ENCODE measurements at regions not wholly inside any gene's neighbourhood (a gene's known extent, or its start where the extent isn't known, plus 50 kb on each side); places are given as distances from the start of the nearest gene placed in this dataset.

GRCh38 chr11:31884080-31884479 lies 73.0 kb upstream of the PAX6 start:
- no peak for DNase-seq

- DNase-seq: no peak
These were observed 72.3 kb upstream of the PAX6 start for GRCh38 chr11:31883435-31883834.

GRCh38 chr11:31882951-31883392 lies 71.8 kb upstream of the PAX6 start:
- DNase-seq: no peak

- DNase-seq: no peak
These were observed 70.7 kb upstream of the PAX6 start for GRCh38 chr11:31881825-31882224.

DNA sequence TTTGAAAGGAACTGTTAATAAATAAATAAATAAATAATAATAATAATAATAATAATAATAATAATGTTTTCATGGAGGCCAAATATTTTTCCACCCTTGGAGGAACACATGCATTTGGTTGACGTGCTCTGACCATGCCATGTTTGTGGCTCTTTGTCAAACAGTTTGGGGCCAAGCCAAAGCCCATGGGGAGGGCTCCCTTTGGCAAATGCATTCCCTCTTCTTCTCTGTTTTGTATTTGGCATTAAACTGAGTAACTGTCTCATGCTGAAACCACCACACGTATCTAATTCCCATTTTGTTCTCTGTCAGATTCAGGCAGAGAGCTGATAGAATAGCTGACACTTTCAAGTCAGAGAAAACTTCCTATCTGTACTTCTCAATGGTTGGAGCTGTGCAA lies 68.6 kb upstream of the PAX6 start:
- no peak for DNase-seq

- DNase-seq: no peak
These were observed 66.7 kb upstream of the PAX6 start for GRCh38 chr11:31877863-31878262.

GRCh38 chr11:31877083-31877482 lies 66.0 kb upstream of the PAX6 start:
- DNase-seq: no peak

DNA sequence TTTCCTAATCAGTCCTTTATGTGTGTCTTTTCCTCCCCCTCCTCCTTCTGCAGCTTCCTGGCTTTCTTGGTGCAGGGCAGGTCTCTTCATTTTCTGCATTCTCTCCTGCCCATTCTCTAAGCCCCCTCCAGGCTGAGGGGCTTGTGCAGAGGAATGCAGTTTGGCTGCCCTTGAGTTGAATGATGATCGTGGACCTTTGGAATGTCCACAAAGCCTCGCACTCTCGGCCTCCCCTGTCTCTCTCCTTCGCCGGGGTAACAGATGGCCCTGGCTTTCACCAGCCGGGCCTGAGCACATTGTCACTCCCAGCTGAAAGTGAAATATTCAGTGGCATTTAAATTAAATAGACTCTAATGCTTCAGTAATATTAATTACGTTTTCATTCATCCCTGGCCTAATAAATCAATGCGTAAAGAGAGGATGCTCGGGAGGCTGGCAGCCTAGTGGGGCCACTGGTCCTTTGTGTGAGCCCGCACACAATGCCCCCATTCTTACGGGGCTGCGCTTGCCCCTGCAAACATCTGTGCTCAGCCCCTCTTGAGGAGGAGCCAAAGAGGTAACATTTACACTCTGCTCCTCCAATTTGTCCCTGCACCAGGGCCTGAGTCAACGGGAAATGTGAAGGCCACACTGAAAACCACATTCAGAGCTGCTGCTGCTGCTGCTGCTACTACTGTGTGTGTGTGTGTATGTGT lies 64.9 kb upstream of the PAX6 start:
- no peak for DNase-seq

DNA sequence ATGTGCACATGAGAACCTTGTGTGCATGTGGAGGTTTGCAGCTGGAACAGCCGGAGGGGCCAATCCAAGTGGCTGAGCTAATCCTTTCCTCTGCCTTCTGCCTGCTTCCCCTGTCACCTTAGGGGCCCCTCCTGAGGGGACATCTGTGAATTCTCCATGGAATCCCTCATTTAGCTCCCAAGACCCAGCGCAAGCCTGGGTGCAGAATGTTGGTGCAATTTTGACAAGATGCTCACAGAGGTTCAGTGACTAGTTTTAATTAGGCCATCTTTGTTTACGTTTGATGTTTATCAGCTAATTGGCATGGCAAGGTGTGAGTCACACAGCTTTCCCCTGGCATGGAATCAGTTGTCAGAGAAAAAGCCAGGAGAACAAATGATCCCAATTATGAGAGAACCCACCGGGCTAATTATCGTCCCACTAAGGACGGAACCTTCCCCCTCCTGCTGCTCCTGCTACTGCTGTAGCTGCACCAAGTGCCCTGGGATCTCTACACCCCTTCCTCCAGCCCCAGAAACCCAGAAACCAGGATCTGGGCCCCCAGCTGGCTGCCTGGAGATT lies 63.6 kb upstream of the PAX6 start:
- DNase-seq: no peak

DNA sequence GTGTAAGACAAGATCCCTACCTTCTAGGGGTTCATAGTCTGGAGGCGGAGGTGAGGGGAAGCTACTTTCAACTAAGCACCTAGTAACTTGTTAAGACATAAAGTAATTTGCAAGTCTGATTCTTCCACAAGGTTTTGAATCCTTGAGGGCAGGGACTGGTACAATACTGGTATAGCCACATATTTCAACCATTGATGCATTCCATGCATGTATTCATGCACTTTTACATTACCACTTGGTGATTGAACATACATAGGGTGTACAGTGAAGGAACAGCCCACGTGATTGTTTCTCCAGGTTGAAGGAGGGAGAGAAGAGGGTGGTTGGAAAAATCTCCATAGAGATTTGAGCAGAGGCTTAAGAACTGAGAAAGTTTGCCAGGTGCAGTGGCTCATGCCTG lies 62.0 kb upstream of the PAX6 start:
- no peak for DNase-seq

DNA sequence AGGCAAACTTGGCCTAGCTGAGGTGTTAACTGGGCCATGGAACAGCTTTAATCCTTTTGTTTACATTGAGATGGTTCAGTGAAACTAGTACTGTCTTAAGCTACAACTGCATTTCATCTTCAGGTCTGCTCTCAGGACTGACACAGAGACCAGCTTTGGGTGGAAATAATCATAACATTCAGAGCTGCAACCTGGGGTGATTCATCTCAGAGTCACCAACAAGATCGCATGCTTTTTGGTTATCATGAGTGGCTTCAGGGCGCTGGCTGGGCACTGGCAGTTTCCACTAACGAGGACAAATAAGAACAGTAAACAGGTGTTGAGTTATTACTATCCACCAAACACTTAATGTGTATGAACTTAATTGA lies 60.9 kb upstream of the PAX6 start:
- no peak for DNase-seq

DNA sequence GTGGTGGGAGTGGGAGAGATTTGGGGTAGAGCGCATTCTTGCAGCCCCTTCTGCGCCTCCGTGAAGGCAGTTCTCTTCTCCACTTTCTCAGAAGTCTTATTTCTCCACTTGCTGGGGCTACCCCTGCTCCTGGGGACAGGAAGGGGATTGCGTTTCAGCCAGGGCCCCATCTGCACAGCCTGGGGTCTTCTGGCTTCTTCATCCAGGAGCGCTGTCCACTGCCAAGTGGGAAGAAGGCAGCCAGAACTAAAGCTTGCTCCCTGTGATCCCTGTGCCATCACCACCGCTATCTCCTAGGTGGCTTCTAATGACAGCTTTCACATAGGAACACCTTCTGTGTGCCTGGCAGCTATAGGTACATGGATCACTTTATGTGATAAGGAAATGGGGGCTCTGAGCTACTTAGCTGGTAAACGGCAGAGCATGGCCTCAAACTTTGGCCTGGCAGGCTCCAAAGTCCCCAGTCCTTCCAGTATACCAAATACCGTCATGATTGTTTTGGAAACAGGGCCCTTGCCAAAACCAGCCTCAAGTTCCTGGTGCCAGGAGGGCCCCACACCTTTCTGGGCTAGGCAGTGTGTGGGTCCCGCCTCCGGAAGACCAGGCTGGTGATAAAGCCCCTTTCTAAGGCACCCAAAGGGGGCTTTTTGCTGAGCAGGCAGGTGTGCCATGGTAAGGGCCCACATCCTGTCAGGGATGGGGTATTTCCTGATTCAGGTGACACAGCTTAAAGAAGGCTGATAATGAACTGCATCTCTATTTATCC lies 60.4 kb upstream of the PAX6 start:
- no peak for DNase-seq

DNA sequence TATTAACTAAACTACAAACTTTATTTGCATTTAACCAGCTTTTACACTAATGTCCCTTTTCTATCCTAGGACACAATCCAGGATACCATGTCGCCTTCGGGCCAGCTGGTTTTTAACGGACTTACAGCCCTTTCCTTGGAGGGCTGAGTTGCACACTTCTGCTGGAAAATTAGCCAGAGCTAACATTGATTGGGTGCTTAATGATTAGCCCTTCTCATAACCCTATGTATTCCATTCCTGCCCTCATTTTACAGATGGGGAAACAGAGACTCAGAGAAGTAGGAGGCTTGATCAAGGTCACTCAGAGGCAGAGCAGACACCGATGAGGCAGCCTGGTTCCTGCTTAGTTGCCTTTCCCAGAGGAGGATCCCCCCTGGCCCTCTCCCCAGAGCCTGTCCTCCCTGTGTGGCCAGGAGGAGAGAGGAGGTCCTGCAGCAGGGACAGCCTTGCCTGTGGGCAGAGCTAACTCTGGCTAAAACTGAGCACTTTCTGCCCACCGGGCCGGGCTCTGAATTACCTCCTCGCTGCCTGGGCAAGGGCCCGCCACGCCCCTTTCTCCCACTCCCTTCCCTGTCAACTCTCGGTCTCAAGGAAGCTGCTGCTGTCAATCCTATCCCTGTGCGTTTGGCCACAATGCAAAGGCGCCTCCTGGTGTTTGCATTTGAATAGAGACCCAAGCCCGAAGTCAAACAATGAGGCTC lies 59.6 kb upstream of the PAX6 start:
- DNase-seq: peak; percentile 71

DNA sequence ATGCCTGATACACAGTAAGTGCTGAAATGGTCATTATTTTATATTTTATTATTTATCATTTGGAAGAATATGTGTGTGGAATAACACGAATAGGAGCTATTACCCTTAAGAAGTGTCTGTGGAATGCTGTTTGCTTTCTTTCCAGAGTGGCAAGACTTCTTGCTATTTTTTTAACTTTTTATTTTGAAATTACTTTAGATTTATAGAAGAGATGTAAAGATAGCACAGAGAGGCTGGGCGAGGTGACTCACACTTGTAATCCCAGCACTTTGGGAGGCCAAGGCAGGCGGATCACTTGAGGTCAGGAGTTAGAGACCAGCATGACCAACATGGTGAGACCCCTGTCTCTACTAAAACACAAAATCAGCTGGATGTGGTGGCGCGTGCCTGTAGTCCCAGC lies 58.9 kb upstream of the PAX6 start:
- no peak for DNase-seq

- DNase-seq: no peak
These were observed 54.6 kb upstream of the PAX6 start for GRCh38 chr11:31865606-31866300.

DNA sequence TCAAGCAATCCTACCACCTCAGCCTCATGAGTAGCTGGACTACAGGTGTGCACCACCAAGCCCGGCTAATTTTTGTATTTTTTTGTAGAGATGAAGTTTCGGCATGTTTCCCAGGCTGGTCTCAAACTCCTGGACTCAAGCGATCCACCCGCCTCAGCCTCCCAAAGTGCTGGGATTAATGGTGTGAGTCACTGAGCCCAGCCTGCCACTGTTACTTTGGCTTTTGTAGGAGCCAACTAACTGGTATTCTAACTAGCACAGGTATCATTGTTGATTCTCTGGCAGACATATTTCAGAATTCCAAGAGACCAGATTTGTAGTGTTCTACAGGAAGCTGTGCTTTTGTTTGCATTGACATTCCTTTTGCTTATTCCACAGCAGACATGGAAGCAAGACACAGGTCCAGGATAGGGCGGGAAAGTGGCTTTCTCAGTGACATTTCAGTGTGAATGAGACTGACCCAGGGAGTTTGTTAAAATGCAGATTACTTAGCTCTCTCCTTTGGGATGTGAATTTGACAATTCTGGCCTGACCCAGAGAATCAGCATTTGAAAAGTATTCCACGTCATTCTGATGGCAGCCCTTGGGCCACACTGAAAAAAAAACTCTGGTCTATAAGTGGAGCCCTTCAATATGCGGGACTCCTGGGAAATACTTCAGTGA lies 52.2 kb upstream of the PAX6 start:
- DNase-seq: no peak

- no peak for DNase-seq
These were observed 49.9 kb upstream of the PAX6 start for GRCh38 chr11:31861011-31861410.
